GM18520 (cell line): ENCODE measurements at regions not wholly inside any gene's neighbourhood (a gene's known extent, or its start where the extent isn't known, plus 50 kb on each side); places are given as distances from the start of the nearest gene placed in this dataset.
"Not testable (repeated sequence)": the region's sequence is repeated elsewhere in the genome, so short reads cannot be mapped to it uniquely, and the experiment has no call there.

Experiments
- ATAC-seq: cut with Tn5 transposase; IDR thresholded peaks from one replicate; pipeline ENCODE4 v1.9.1; 2021; ENCODE audit not compliant: unreplicated experiment

DNA sequence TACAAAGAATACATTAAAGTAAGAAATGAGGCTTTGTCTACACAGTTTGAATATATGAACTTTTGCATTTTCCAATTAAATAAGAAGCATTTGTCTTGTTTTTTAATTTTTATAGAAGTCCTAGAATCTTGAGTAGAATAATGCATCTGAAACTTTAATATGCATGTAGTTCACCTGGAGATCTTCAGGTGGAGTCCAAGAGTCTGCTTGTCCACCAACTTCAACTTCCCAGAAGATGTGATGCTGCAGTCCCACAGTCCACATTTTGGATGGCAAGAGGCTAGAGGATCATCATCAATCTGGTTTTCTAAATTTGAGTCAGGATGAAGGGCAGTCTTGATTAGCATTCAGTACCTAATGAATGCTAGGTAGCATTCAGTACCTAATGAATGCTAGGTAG is 357.6 kb upstream of the SOX2 start:
- no peak for ATAC-seq

DNA sequence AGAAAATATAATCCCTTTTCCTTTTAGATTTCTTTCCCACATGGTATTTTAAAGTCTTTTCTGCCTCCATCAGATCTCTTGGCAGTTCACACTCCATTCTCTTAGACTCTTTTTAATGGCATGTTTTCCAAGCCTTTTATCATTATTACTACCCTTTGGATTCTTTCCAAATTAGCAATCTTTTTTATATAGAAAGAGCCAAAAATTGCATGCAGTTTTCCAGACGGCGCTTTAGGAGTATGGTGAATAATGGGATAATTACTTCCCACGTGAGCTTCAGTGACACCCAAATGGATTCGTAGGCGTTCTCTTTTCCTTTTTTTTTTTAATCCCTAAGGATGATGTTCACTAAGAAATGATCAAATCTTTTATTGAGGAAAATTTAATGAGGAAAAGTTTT is 354.8 kb upstream of the DNAJC19 start:
- ATAC-seq: no peak

DNA sequence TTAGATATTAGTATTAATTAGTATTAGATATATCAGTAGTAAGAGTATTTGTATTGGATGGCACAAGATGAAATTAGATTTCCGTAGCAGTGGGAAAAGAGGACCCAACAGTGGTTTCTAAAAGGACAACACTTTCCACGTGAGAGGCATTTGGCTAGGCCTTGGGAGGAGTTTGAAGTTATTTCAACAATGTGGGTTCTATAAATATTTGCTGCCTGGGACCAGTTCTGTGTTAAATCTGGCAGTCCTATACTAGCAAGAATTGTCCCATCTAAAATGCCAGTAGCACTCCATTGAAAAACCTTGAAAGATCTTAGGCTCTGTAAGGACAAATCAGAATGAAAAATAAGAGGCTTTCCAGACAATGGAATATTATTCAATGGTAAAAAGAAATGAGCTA is 347.1 kb upstream of the DNAJC19 start:
- no peak for ATAC-seq

DNA sequence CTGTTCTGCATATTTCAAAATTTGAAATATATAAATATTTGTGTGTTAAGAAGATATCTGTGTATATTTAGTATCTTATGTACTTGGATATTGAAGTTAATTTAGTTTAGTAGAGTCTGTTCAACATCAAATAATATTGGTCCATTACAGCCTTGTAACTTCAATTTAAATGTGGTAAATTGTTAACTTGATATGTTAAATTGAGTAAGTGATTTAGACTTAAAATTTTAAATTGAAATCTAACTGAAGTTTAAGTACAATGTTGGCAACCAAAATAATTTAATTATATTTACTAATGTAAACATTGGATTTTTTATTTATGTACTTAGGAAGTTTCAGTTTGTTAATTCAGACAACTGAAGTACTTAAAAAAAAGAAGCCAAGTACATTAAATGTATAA is 343.9 kb upstream of the DNAJC19 start:
- no peak for ATAC-seq

GRCh38 chr3:181330821-181331563 is 341.5 kb upstream of the DNAJC19 start:
- ATAC-seq: no peak

DNA sequence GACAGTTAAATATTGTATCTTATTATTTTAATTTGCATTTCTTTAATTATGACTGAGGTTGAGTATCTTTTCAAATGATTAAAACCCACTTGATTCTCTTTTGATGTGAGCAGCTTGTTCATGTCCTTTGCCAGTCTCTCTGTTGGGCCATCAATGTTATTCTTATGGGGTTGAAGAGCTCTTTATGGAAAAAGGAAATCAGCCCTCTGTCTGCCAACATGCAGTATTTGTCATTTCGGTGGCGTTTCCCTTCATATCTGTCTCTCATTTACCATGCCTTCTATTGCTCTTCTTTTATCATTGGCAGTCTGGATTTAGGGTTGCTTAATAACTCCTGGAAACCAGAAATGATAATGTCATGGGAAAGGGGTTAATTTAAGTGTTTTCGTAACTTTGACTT is 340.7 kb upstream of the DNAJC19 start:
- no peak for ATAC-seq

DNA sequence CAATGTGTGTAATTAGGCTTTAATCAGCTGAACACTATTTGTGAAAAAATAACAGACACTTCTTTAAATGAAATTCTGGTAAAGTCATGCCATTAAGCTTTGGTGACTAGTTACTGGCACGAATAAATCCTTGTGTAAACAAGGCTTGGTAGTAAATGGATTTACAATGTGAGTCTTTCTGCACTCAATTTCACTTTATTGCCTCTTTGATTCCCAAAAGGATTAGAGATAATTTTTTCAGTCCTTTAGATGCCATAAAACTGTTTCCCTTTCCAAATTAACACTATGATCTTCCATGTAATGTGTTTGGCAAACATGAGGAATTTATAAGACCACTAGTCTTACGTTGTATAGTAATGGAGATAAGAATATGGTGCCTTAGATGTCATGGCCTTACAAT is 339.5 kb upstream of the DNAJC19 start:
- no peak for ATAC-seq

DNA sequence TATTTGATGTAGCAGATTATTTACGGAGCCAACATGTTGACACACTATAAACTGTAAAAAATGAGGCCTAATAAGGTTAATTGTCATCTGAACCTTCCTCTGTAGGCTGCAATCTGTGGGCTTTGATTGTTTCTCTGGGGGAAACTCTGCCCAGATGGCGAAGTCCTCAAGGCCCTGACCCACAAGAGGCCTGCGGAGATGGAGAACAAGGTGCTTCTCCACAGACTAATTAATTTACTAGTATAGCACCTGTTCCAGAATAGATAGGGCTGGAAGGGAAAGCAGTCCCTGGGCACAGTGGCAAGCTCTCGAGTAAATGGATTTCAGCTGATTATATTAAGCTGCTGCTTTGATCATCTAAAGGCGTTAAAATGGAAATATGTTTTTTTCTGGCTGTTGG is 338.8 kb upstream of the DNAJC19 start:
- no peak for ATAC-seq

GRCh38 chr3:181327349-181327748 is 337.8 kb upstream of the DNAJC19 start:
- no peak for ATAC-seq

- no peak for ATAC-seq
Observed at GRCh38 chr3:181326637-181327223, 337.2 kb upstream of the DNAJC19 start.

GRCh38 chr3:181324516-181324915 is 335.0 kb upstream of the DNAJC19 start:
- ATAC-seq: not testable (repeated sequence)

DNA sequence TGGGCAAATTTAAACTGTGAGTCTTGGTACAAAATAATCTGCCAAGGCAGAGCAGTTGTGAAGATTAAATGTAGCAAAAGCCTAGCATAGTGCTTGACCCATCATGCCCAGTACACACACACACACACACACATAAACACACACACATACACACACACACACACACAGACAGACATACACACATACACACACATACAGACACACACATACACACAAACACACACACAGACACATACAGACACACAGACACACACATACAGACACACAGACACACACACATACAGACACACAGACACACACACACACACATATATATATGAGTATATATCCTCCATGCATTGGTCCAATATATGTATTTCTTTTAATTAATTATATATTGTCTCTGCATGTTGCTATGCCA is 328.8 kb upstream of the DNAJC19 start:
- no peak for ATAC-seq

DNA sequence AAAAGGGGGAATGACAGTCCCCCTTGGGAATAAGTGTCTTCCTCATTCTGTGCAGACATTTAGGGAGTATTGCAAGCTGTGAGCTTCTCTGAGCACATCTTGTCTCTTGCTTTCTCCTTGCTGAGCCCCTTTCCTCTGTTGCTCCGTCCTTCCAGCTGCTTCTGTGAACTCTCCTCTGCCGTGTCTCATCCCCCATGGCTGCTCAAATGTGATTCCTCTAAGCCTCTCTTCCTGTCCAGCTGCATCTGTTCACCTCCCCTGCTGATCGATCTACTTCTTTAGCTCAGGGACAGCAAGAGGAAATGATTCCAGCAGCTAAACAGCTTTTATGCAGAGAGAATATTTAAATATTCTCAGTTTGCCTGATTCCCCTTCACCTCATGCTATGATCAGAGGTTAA is 328.0 kb upstream of the DNAJC19 start:
- ATAC-seq: no peak

- ATAC-seq: no peak
Observed at GRCh38 chr3:181316482-181316881, 326.9 kb upstream of the DNAJC19 start.

- no peak for ATAC-seq
Observed at GRCh38 chr3:181313335-181313734, 323.8 kb upstream of the DNAJC19 start.

DNA sequence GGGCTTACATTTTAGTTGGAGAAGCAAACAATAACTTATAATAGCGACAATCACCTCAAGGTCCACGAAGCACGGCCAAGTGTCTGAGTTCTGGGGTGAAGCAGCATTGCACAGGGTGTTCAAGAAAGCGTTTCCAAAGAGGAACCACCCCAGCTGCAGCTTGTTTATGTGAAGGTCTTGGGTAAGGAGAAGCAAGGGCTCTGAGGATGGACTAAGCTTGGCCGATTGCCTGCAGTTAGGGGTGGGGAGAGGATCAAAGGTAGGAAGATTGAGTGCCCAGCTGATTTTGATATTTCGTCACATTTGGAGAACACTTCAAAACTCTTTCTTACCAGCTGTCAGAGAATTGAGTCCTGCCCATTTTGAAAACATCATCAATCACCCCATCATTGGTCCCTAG is 321.6 kb upstream of the DNAJC19 start:
- no peak for ATAC-seq

GRCh38 chr3:181302960-181303359 is 313.4 kb upstream of the DNAJC19 start:
- ATAC-seq: no peak

DNA sequence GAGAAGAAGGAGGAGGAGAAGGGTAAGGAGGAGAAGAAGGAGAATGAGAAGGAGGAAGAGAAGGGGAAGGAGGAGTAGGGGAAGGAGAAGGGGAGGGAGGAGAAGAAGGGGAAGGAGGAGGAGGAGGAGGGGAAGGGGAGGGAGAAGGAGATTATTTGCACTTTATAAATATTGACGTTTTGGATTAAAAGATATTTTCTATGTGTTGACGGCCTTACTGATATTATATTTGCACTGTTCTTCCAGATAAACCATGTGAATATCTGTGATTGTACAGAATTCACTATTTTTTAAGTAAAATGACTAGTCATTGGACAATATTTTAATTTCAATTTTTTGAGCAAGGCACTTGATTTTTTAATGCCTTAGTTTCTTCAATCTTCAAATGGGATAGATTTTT is 310.5 kb upstream of the DNAJC19 start:
- ATAC-seq: no peak

GRCh38 chr3:181298421-181298820 is 308.9 kb upstream of the DNAJC19 start:
- no peak for ATAC-seq

GRCh38 chr3:181292984-181293383 is 303.4 kb upstream of the DNAJC19 start:
- peak; percentile 86 for ATAC-seq

DNA sequence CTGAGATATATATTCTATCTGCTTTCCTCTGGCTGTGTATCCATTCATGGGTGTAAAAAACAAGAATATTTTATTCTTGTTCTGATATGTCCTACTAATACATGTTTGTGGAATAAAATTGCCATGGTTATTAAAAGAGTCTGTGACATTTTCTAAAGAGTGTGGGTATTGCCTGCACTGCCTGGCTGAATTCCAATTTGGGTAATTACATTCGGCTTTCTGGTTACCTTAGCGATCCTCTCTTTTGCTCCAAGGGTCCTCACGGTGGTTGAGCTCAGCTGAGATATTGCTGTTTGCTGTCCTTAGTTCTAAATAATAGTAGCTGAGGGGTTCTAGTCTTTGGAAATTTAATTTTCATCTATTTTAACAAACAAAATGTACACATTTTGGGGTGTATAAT is 301.4 kb upstream of the DNAJC19 start:
- no peak for ATAC-seq

- no peak for ATAC-seq
Observed at GRCh38 chr3:181289306-181289705, 299.8 kb upstream of the DNAJC19 start.

GRCh38 chr3:181288145-181288544 is 298.6 kb upstream of the DNAJC19 start:
- no peak for ATAC-seq
